Type B pancreatic cell (in vitro differentiated cells): ENCODE measurements at regions not wholly inside any gene's neighbourhood (a gene's known extent, or its start where the extent isn't known, plus 50 kb on each side); places are given as distances from the start of the nearest gene placed in this dataset.

Source experiments
- DNase-seq: peaks from one replicate; pipeline ENCODE4 v3.0.0; 2021; ENCODE audit warnings: mixed read lengths; ENCODE audit not compliant: unreplicated experiment; ENCODE audit errors: extremely low spot score
- H3K27ac Mint-ChIP-seq: 2 replicates; pipeline ENCODE4 v1.8.0; 2021; ENCODE audit warnings: mild to moderate bottlenecking, mixed read lengths
- H3K27me3 Mint-ChIP-seq: 2 replicates; pipeline ENCODE4 v1.8.0; 2021; ENCODE audit warnings: mixed read lengths
- H3K36me3 Mint-ChIP-seq: 2 replicates; pipeline ENCODE4 v1.8.0; 2021; ENCODE audit warnings: mixed read lengths
- H3K4me1 Mint-ChIP-seq: one replicate; pipeline ENCODE4 v1.8.0; 2021; ENCODE audit warnings: mixed read lengths; ENCODE audit not compliant: unreplicated experiment
- H3K4me3 Mint-ChIP-seq: 2 replicates; pipeline ENCODE4 v1.8.0; 2021; ENCODE audit warnings: mild to moderate bottlenecking, mixed read lengths
- H3K9me3 Mint-ChIP-seq: 2 replicates; pipeline ENCODE4 v1.8.0; 2021; ENCODE audit warnings: mixed read lengths
- TF ChIP-seq, protein P1 (sequence below): fragments of 200-600 bp; sonication (generic); conservative IDR thresholded peaks from 2 replicates; pipeline ENCODE4 v1.5.0; 2021; ENCODE audit warnings: antibody characterized with exemption, mild to moderate bottlenecking

- no peaks in the 10 kb centered on the region for H3K9me3 Mint-ChIP-seq
- H3K36me3 Mint-ChIP-seq: no peaks in the 10 kb centered on the region
- TF ChIP-seq, protein P1, sequence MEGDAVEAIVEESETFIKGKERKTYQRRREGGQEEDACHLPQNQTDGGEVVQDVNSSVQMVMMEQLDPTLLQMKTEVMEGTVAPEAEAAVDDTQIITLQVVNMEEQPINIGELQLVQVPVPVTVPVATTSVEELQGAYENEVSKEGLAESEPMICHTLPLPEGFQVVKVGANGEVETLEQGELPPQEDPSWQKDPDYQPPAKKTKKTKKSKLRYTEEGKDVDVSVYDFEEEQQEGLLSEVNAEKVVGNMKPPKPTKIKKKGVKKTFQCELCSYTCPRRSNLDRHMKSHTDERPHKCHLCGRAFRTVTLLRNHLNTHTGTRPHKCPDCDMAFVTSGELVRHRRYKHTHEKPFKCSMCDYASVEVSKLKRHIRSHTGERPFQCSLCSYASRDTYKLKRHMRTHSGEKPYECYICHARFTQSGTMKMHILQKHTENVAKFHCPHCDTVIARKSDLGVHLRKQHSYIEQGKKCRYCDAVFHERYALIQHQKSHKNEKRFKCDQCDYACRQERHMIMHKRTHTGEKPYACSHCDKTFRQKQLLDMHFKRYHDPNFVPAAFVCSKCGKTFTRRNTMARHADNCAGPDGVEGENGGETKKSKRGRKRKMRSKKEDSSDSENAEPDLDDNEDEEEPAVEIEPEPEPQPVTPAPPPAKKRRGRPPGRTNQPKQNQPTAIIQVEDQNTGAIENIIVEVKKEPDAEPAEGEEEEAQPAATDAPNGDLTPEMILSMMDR: no peak
- no peaks in the 10 kb centered on the region for H3K27me3 Mint-ChIP-seq
- no peak overlapping the region for H3K27ac Mint-ChIP-seq
- no peak for DNase-seq
- peaks cover 16% of the 10 kb centered on the region for H3K4me1 Mint-ChIP-seq
- H3K4me3 Mint-ChIP-seq: no peak overlapping the region
Observed at GRCh38 chr12:76256321-76256720, 91.9 kb downstream of the BBS10 start.

DNA sequence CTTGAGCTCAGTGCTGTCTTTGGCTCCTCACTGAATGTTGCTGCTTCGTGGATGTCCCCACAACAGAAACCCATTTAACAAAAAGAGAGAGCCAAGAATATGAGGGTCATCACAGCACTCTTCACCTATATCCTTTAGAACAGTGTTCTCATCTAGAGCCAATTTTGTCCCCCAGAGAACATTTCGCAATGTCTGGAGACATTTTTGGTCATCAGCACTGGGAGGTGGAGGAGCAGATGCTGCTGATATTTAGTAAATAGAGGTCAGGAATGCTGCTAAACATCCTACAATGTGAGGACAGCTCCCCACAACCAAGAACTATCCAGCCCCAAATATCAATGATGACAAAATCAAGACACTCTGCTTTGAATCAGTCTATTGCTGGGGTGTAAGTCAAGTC is 92.5 kb downstream of the BBS10 start:
- H3K36me3 Mint-ChIP-seq: no peaks in the 10 kb centered on the region
- H3K27me3 Mint-ChIP-seq: no peaks in the 10 kb centered on the region
- no peak overlapping the region for H3K4me3 Mint-ChIP-seq
- no peak overlapping the region for H3K27ac Mint-ChIP-seq
- DNase-seq: no peak
- no peaks in the 10 kb centered on the region for H3K9me3 Mint-ChIP-seq
- TF ChIP-seq, protein P1: no peak
- H3K4me1 Mint-ChIP-seq: peaks cover 16% of the 10 kb centered on the region

DNA sequence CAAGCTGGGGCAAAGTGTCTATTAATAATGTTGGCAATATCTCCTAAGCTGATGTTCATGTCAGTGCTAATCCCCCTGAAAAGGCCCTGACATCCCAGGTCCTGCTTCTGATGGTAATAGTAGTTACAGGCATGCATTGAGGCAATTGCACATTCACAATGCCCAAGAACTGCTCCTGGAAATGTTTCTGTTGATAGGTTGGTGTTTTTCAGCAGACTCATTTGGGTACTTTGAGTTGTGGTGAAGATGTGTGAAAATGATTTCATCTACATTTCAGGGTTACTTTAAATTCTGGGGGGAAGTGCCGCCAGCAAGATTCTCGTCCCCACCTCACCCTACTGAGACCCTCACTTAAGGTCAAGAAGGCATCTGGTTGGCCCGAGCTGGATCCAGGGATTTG is 92.9 kb downstream of the BBS10 start:
- no peak overlapping the region for H3K4me3 Mint-ChIP-seq
- peaks cover 18% of the 10 kb centered on the region for H3K4me1 Mint-ChIP-seq
- DNase-seq: no peak
- H3K9me3 Mint-ChIP-seq: no peaks in the 10 kb centered on the region
- H3K36me3 Mint-ChIP-seq: no peaks in the 10 kb centered on the region
- H3K27ac Mint-ChIP-seq: no peak overlapping the region
- H3K27me3 Mint-ChIP-seq: no peaks in the 10 kb centered on the region
- TF ChIP-seq, protein P1: no peak

DNA sequence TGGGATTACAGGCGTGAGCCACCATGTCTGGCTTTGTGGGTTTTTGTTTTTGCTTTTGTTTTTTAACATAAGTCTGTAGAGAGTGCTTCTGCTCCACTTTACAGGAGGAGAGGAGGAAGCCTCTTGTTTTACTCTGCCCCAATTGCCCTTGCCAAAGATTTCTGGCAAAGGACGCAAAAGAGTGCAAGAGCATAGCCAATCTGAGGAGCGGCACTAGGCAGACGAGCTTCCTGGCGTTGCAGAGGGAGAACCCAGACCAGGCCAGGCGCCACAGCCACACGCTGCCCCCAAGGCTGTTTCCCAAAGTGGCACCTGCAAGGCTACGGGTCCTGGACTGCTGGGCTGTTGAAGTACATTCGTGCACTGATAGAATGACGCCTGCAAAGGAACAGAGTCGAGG is 96.2 kb downstream of the BBS10 start:
- Mint-ChIP-seq H3K27me3 (no peaks in the 10 kb centered on the region), H3K9me3 (no peaks in the 10 kb centered on the region), H3K27ac (no peak overlapping the region), H3K4me1 (peaks cover 6% of the 10 kb centered on the region), H3K36me3 (no peaks in the 10 kb centered on the region), H3K4me3 (no peak overlapping the region)
- no peak for DNase-seq
- TF ChIP-seq, protein P1: no peak

GRCh38 chr12:76250256-76250655 is 98.0 kb downstream of the BBS10 start:
- no peak for DNase-seq
- Mint-ChIP-seq H3K36me3 (no peaks in the 10 kb centered on the region), H3K4me3 (no peak overlapping the region), H3K27ac (no peak overlapping the region), H3K4me1 (peaks cover 6% of the 10 kb centered on the region), H3K9me3 (no peaks in the 10 kb centered on the region), H3K27me3 (no peaks in the 10 kb centered on the region)
- TF ChIP-seq, protein P1: no peak

DNA sequence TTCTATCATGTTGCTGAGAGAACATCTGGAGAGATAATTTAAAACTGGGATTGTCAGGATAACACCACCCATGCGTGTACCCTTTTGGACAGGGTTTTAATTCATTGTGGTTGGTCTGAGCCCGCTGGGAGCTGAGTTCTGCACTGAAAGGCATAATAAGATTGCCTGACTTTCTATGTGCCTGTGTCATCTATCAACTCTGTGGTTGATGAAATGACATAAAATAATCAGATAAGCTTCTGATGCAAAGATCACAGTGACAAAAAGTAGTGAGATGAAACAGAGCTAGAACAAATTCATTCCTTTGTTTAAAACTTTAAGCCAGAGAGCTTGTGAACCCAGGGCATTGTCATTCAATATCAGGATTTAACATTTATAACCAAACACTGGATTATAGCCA is 98.7 kb downstream of the BBS10 start:
- peaks cover 6% of the 10 kb centered on the region for H3K4me1 Mint-ChIP-seq
- DNase-seq: no peak

More for the DNA sequence above, 98.7 kb downstream of the BBS10 start:
- no peaks in the 10 kb centered on the region for H3K36me3 Mint-ChIP-seq
- no peak overlapping the region for H3K4me3 Mint-ChIP-seq
- no peaks in the 10 kb centered on the region for H3K9me3 Mint-ChIP-seq
- TF ChIP-seq, protein P1: no peak
- no peaks in the 10 kb centered on the region for H3K27me3 Mint-ChIP-seq
- no peak overlapping the region for H3K27ac Mint-ChIP-seq
